Endodermal cell (in vitro differentiated cells): ENCODE measurements at regions not wholly inside any gene's neighbourhood (a gene's known extent, or its start where the extent isn't known, plus 50 kb on each side); places are given as distances from the start of the nearest gene placed in this dataset.

ENCODE experiments used
- DNase-seq: peaks from one replicate; pipeline ENCODE4 v3.0.0-alpha.2; 2017
- H3K27ac ChIP-seq: 2 replicates; pipeline ENCODE4 v1.5.1; 2013; ENCODE audit warnings: mild to moderate bottlenecking, low read depth, low read length, moderate library complexity
- H3K27me3 ChIP-seq: 2 replicates; pipeline ENCODE4 v1.6.1; 2013; ENCODE audit warnings: mild to moderate bottlenecking, low read length, moderate library complexity; ENCODE audit not compliant: insufficient read depth, control insufficient read depth, poor library complexity, severe bottlenecking
- H3K36me3 ChIP-seq: 2 replicates; pipeline ENCODE4 v1.7.0; 2013; ENCODE audit warnings: mild to moderate bottlenecking, low read length, moderate library complexity; ENCODE audit not compliant: control insufficient read depth, insufficient read depth
- H3K4me1 ChIP-seq: one replicate; pipeline ENCODE4 v1.7.0; 2013; ENCODE audit warnings: low read length; ENCODE audit not compliant: control insufficient read depth, insufficient read depth
- H3K4me3 ChIP-seq: 2 replicates; pipeline ENCODE4 v1.5.1; 2013; ENCODE audit warnings: mild to moderate bottlenecking, low read length, moderate library complexity
- H3K9ac ChIP-seq: 2 replicates; pipeline ENCODE4 v1.6.1; 2013; ENCODE audit warnings: mild to moderate bottlenecking, low read length, moderate library complexity; ENCODE audit not compliant: poor library complexity, severe bottlenecking; ENCODE audit errors: extremely low read depth
- H3K9me3 ChIP-seq: 2 replicates; pipeline ENCODE4 v1.6.1; 2013; ENCODE audit warnings: mild to moderate bottlenecking, low read length, moderate library complexity; ENCODE audit not compliant: control insufficient read depth
- H3K27ac Mint-ChIP-seq: 2 replicates; pipeline ENCODE4 v1.8.0; 2020; ENCODE audit warnings: mixed read lengths
- H3K27me3 Mint-ChIP-seq: 2 replicates; pipeline ENCODE4 v1.8.0; 2021; ENCODE audit warnings: mild to moderate bottlenecking, mixed read lengths; ENCODE audit not compliant: insufficient read depth
- H3K36me3 Mint-ChIP-seq: 2 replicates; pipeline ENCODE4 v1.8.0; 2020; ENCODE audit warnings: low read depth, mixed read lengths
- H3K4me1 Mint-ChIP-seq: 2 replicates; pipeline ENCODE4 v1.8.0; 2020; ENCODE audit warnings: mixed read lengths
- H3K4me3 Mint-ChIP-seq: 2 replicates; pipeline ENCODE4 v1.8.0; 2020; ENCODE audit warnings: mild to moderate bottlenecking, moderate library complexity, mixed read lengths
- H3K9me3 Mint-ChIP-seq: 2 replicates; pipeline ENCODE4 v1.8.0; 2020; ENCODE audit warnings: mild to moderate bottlenecking, mixed read lengths
- CTCF ChIP-seq: fragments of 200-600 bp; sonication (generic); conservative IDR thresholded peaks from 2 replicates; pipeline ENCODE4 v1.5.0; 2021; ENCODE audit warnings: antibody characterized with exemption, mild to moderate bottlenecking
- WGBS, 2 experiments: methylation state at CpG; one replicate each; pipeline versions ENCODE4 v1.1.5 to v1.1.7; 2013; ENCODE audit warnings: missing lambda C conversion rate in 2 of 2, mixed read lengths in 1 of 2; ENCODE audit not compliant: insufficient coverage in 1 of 2, insufficient read length in 1 of 2; 5-methylcytosine and 5-hydroxymethylcytosine counted together

GRCh38 chr3:176190755-176191154 is 1006.5 kb downstream of the TBL1XR1 start:
- no peak overlapping the region for H3K27ac Mint-ChIP-seq
- Histone ChIP-seq H3K4me1 (no peaks in the 10 kb centered on the region), H3K9me3 (no peaks in the 10 kb centered on the region), H3K36me3 (no peaks in the 10 kb centered on the region), H3K27ac (no peak overlapping the region), H3K27me3 (no peaks in the 10 kb centered on the region), H3K9ac (no peak overlapping the region), H3K4me3 (no peak overlapping the region)
- no peaks in the 10 kb centered on the region for H3K27me3 Mint-ChIP-seq
- no peaks in the 10 kb centered on the region for H3K4me1 Mint-ChIP-seq
- no peak for TF ChIP-seq CTCF
- no peak for DNase-seq
- H3K36me3 Mint-ChIP-seq = no peaks in the 10 kb centered on the region
- peaks cover 4% of the 10 kb centered on the region for H3K9me3 Mint-ChIP-seq
- H3K4me3 Mint-ChIP-seq = no peak overlapping the region

- H3K4me3 ChIP-seq = no peak overlapping the region
- H3K27me3 Mint-ChIP-seq = no peaks in the 10 kb centered on the region
- H3K27ac Mint-ChIP-seq = no peak overlapping the region
- no peaks in the 10 kb centered on the region for H3K27me3 ChIP-seq
- H3K4me3 Mint-ChIP-seq = no peak overlapping the region
- H3K36me3 Mint-ChIP-seq = no peaks in the 10 kb centered on the region
- no peak for DNase-seq
- H3K4me1 ChIP-seq = no peaks in the 10 kb centered on the region
- H3K36me3 ChIP-seq = no peaks in the 10 kb centered on the region
- no peaks in the 10 kb centered on the region for H3K4me1 Mint-ChIP-seq
- H3K9me3 ChIP-seq = no peaks in the 10 kb centered on the region
- no CpG with 5 or more reads among the region's 1 CpG for WGBS, 2 experiments
- no peak for TF ChIP-seq CTCF
- H3K27ac ChIP-seq = no peak overlapping the region
- peaks cover 6% of the 10 kb centered on the region for H3K9me3 Mint-ChIP-seq
- H3K9ac ChIP-seq = no peak overlapping the region
Observed at GRCh38 chr3:176183181-176183580, 1014.1 kb downstream of the TBL1XR1 start.

- no peak for DNase-seq
- H3K36me3 ChIP-seq = no peaks in the 10 kb centered on the region
- Mint-ChIP-seq H3K27me3 (no peaks in the 10 kb centered on the region), H3K4me1 (no peaks in the 10 kb centered on the region), H3K4me3 (no peak overlapping the region), H3K9me3 (no peaks in the 10 kb centered on the region), H3K27ac (no peak overlapping the region), H3K36me3 (no peaks in the 10 kb centered on the region)
- no peaks in the 10 kb centered on the region for H3K4me1 ChIP-seq
- H3K9me3 ChIP-seq = no peaks in the 10 kb centered on the region
- 89 to 94% methylated on average over 3 to 6 of the region's 6 CpGs for WGBS, 2 experiments
- no peak overlapping the region for H3K4me3 ChIP-seq
- no peak overlapping the region for H3K27ac ChIP-seq
- no peak for TF ChIP-seq CTCF
- H3K27me3 ChIP-seq = no peaks in the 10 kb centered on the region
- H3K9ac ChIP-seq = no peak overlapping the region
Observed at GRCh38 chr3:176174060-176174459, 1023.2 kb downstream of the TBL1XR1 start.
